22Rv1 (cell line): ENCODE measurements at regions not wholly inside any gene's neighbourhood (a gene's known extent, or its start where the extent isn't known, plus 50 kb on each side); places are given as distances from the start of the nearest gene placed in this dataset.

Source experiments
- ZFX ChIP-seq: fragments of 450-650 bp; IDR thresholded peaks from 2 replicates; pipeline ENCODE4 v1.6.1; 2017; ENCODE audit warnings: antibody characterized with exemption, borderline replicate concordance
- TF ChIP-seq, protein P1 (sequence below): fragments of 450-650 bp; IDR thresholded peaks from 2 replicates; pipeline ENCODE4 v1.5.1; 2017; ENCODE audit warnings: mild to moderate bottlenecking

GRCh38 chr9:89999176-89999533 lies 394.3 kb downstream of the GADD45G start:
- TF ChIP-seq, protein P1, sequence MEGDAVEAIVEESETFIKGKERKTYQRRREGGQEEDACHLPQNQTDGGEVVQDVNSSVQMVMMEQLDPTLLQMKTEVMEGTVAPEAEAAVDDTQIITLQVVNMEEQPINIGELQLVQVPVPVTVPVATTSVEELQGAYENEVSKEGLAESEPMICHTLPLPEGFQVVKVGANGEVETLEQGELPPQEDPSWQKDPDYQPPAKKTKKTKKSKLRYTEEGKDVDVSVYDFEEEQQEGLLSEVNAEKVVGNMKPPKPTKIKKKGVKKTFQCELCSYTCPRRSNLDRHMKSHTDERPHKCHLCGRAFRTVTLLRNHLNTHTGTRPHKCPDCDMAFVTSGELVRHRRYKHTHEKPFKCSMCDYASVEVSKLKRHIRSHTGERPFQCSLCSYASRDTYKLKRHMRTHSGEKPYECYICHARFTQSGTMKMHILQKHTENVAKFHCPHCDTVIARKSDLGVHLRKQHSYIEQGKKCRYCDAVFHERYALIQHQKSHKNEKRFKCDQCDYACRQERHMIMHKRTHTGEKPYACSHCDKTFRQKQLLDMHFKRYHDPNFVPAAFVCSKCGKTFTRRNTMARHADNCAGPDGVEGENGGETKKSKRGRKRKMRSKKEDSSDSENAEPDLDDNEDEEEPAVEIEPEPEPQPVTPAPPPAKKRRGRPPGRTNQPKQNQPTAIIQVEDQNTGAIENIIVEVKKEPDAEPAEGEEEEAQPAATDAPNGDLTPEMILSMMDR, result no peak
- no peak for TF ChIP-seq ZFX
